ENCODE measurements at regions not wholly inside any gene's neighbourhood (a gene's known extent, or its start where the extent isn't known, plus 50 kb on each side); places are given as distances from the start of the nearest gene placed in this dataset.

GRCh38 chr20:41776421-41776820 lies 158.2 kb upstream of the CHD6 start:
- TF ChIP-seq SPI1 (IDR thresholded peaks at IDR 0.05; ENCODE audit: low read depth, low read length) (no peak), POLR2A (IDR thresholded peaks at IDR 0.05; ENCODE audit: low read depth, low read length) (no peak), POLR2AphosphoS5 (IDR thresholded peaks at IDR 0.05; ENCODE audit: low read depth, low read length) (no peak), TAF1 (IDR thresholded peaks at IDR 0.05; ENCODE audit: low read depth, low read length) (no peak)

Measured in GM12891 (cell line).